ENCODE measurements at regions not wholly inside any gene's neighbourhood (a gene's known extent, or its start where the extent isn't known, plus 50 kb on each side); places are given as distances from the start of the nearest gene placed in this dataset.

- DNase-seq (ENCODE audit: low read depth, low spot score) = no peak
- peaks cover 3% of the 10 kb centered on the region for H3K36me3 Mint-ChIP-seq (ENCODE audit: low read depth)
- no peak overlapping the region for H3K27ac Mint-ChIP-seq (ENCODE audit: unreplicated experiment)
- peaks cover 7% of the 10 kb centered on the region for H3K9me3 Mint-ChIP-seq
- TF ChIP-seq, protein P1, sequence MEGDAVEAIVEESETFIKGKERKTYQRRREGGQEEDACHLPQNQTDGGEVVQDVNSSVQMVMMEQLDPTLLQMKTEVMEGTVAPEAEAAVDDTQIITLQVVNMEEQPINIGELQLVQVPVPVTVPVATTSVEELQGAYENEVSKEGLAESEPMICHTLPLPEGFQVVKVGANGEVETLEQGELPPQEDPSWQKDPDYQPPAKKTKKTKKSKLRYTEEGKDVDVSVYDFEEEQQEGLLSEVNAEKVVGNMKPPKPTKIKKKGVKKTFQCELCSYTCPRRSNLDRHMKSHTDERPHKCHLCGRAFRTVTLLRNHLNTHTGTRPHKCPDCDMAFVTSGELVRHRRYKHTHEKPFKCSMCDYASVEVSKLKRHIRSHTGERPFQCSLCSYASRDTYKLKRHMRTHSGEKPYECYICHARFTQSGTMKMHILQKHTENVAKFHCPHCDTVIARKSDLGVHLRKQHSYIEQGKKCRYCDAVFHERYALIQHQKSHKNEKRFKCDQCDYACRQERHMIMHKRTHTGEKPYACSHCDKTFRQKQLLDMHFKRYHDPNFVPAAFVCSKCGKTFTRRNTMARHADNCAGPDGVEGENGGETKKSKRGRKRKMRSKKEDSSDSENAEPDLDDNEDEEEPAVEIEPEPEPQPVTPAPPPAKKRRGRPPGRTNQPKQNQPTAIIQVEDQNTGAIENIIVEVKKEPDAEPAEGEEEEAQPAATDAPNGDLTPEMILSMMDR (conservative IDR thresholded peaks at IDR 0.05) = no peak
- no peak overlapping the region for H3K4me3 Mint-ChIP-seq
- no peaks in the 10 kb centered on the region for H3K27me3 Mint-ChIP-seq (ENCODE audit: low read depth)
- H3K4me1 Mint-ChIP-seq = peaks cover 11% of the 10 kb centered on the region
Measured at GRCh38 chr2:9127316-9127715, 79.3 kb upstream of the ASAP2 start.

GRCh38 chr2:9126540-9126939, 80.1 kb upstream of the ASAP2 start:
- peaks cover 8% of the 10 kb centered on the region for H3K9me3 Mint-ChIP-seq
- H3K4me3 Mint-ChIP-seq = no peak overlapping the region
- peaks cover 3% of the 10 kb centered on the region for H3K36me3 Mint-ChIP-seq (ENCODE audit: low read depth)

DNA sequence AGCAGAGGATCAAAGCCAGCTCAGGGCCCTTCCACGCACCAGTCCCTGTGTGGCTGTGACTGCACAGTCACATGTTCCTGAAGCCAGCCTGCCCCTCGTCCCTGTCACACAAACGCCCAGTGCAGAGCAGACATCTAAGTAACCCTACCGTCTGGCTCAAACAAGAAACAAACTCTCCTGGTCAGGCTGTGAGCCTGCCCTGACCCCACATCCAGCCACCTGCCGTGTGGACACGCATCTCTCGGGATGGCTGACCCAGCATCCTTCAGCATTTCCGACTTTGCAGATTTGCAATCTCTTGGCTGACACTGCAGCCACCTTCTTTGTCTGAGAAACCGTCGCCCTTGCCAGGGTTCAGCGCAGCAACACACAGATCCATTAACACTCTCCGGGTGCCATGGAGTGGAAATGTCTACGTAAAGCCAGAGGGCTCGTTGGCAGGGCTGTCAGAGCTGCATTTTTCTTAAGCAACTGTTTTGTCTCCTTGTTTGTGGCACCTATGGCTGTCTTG, 82.3 kb upstream of the ASAP2 start:
- Mint-ChIP-seq H3K27me3 (ENCODE audit: low read depth) (no peaks in the 10 kb centered on the region), H3K27ac (ENCODE audit: unreplicated experiment) (peak overlapping the region; percentile 10), H3K36me3 (ENCODE audit: low read depth) (peaks cover 3% of the 10 kb centered on the region), H3K4me1 (peaks cover 11% of the 10 kb centered on the region), H3K4me3 (no peak overlapping the region), H3K9me3 (peaks cover 8% of the 10 kb centered on the region)
- TF ChIP-seq, protein P1 (conservative IDR thresholded peaks at IDR 0.05) = no peak
- no peak for DNase-seq (ENCODE audit: low read depth, low spot score)

More at GRCh38 chr2:9126540-9126939, 80.1 kb upstream of the ASAP2 start:
- Mint-ChIP-seq H3K4me1 (peaks cover 11% of the 10 kb centered on the region), H3K27ac (ENCODE audit: unreplicated experiment) (no peak overlapping the region), H3K27me3 (ENCODE audit: low read depth) (no peaks in the 10 kb centered on the region)
- DNase-seq (ENCODE audit: low read depth, low spot score) = no peak
- TF ChIP-seq, protein P1 (conservative IDR thresholded peaks at IDR 0.05) = no peak

- Mint-ChIP-seq H3K4me1 (peaks cover 11% of the 10 kb centered on the region), H3K9me3 (peaks cover 8% of the 10 kb centered on the region), H3K27ac (ENCODE audit: unreplicated experiment) (no peak overlapping the region), H3K27me3 (ENCODE audit: low read depth) (no peaks in the 10 kb centered on the region), H3K36me3 (ENCODE audit: low read depth) (peaks cover 3% of the 10 kb centered on the region), H3K4me3 (no peak overlapping the region)
- no peak for DNase-seq (ENCODE audit: low read depth, low spot score)
- TF ChIP-seq, protein P1 (conservative IDR thresholded peaks at IDR 0.05) = no peak
Measured at GRCh38 chr2:9123069-9123468, 83.5 kb upstream of the ASAP2 start.

GRCh38 chr2:9122367-9122766, 84.2 kb upstream of the ASAP2 start:
- Mint-ChIP-seq H3K27ac (ENCODE audit: unreplicated experiment) (no peak overlapping the region), H3K4me1 (peaks cover 11% of the 10 kb centered on the region), H3K27me3 (ENCODE audit: low read depth) (no peaks in the 10 kb centered on the region), H3K9me3 (peaks cover 8% of the 10 kb centered on the region), H3K36me3 (ENCODE audit: low read depth) (peaks cover 3% of the 10 kb centered on the region), H3K4me3 (no peak overlapping the region)
- TF ChIP-seq, protein P1 (conservative IDR thresholded peaks at IDR 0.05) = no peak
- no peak for DNase-seq (ENCODE audit: low read depth, low spot score)

All from neural crest cell (in vitro differentiated cells).